SK-N-MC (cell line): ENCODE measurements at regions not wholly inside any gene's neighbourhood (a gene's known extent, or its start where the extent isn't known, plus 50 kb on each side); places are given as distances from the start of the nearest gene placed in this dataset.

ENCODE experiments used
- DNase-seq: peaks from one replicate; pipeline ENCODE4 v3.0.0-alpha.2; 2011; ENCODE audit warnings: low read depth, low spot score
- H3K27ac ChIP-seq: fragments of 200-600 bp; sonication (generic); 2 replicates; pipeline ENCODE4 v1.5.1; 2016; ENCODE audit warnings: mixed run types
- H3K36me3 ChIP-seq: fragments of 200-600 bp; sonication (generic); 2 replicates; pipeline ENCODE4 v1.6.1; 2017; ENCODE audit warnings: antibody characterized with exemption, low read length, mixed read lengths; ENCODE audit not compliant: insufficient read depth
- H3K4me3 ChIP-seq: fragments of 200-600 bp; sonication (generic); 2 replicates; pipeline ENCODE4 v1.5.1; 2016
- H3K9ac ChIP-seq: fragments of 200-600 bp; sonication (generic); 2 replicates; pipeline ENCODE4 v1.8.0; 2017; ENCODE audit warnings: mixed run types, mixed read lengths; ENCODE audit not compliant: insufficient read length
- H3K9me3 ChIP-seq: fragments of 200-600 bp; sonication (generic); 2 replicates; pipeline ENCODE4 v1.6.1; 2017; ENCODE audit warnings: low read depth, mild to moderate bottlenecking, antibody characterized with exemption, low read length, moderate library complexity, mixed read lengths
- EZH2 ChIP-seq: fragments of 200-600 bp; sonication (generic); IDR thresholded peaks from one replicate; pipeline ENCODE4 v1.6.1; 2017; ENCODE audit warnings: antibody characterized with exemption
- FOXP2 ChIP-seq: optimal IDR thresholded peaks from 2 replicates; pipeline ENCODE3; 2011; ENCODE audit warnings: mild to moderate bottlenecking, moderate library complexity; ENCODE audit not compliant: insufficient read depth; ENCODE audit errors: extremely low read length, control extremely low read depth
- POLR2AphosphoS5 ChIP-seq: IDR thresholded peaks from 2 replicates; pipeline ENCODE4 v1.6.1; 2012; ENCODE audit warnings: mild to moderate bottlenecking, low read depth, low read length, borderline replicate concordance

DNA sequence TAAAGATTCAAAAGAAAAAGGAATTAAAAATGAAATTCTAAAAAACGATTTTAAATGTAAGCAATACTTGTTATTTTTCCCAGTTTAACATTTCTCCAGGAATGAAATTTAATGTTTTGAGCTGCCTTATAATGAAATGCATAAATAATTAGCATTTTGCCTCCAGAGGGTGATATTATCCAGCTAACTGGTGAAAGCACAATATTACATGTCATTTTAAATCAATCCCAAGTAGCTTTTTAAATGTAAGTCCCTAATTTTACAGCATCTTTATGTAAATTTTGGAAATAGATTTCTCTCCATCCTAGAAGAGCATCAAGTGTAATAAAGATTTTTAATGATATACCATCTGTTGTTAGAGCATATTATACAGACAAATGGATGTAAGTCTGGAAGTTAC, 139.1 kb upstream of the P2RY1 start:
- Histone ChIP-seq H3K27ac (no peak overlapping the region), H3K9ac (no peak overlapping the region), H3K36me3 (no peaks in the 10 kb centered on the region)

DNA sequence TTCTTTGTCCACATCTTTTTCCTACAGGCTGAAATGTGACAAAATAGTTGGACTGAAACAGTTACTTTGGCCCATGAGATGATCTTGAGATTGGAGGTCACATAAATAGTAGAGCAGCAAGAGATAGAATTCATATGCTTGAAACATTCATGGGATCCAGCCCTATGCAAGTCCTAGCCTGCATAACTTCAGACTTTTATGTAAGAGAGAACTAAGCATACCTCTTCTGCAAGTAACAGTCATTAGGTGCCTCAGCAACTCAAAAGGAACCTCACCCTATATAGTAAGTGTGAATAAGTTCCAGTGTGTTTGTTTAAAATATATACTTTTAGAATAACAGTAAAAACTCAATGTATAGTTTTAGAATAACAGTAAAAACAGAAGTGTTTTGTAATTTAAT, 138.0 kb upstream of the P2RY1 start:
- Histone ChIP-seq H3K27ac (no peak overlapping the region), H3K9ac (no peak overlapping the region), H3K9me3 (no peaks in the 10 kb centered on the region), H3K4me3 (no peak overlapping the region), H3K36me3 (no peaks in the 10 kb centered on the region)
- TF ChIP-seq FOXP2: no peak
- DNase-seq: no peak

More for the DNA sequence above, 139.1 kb upstream of the P2RY1 start:
- DNase-seq: no peak
- no peaks in the 10 kb centered on the region for H3K9me3 ChIP-seq
- no peak overlapping the region for H3K4me3 ChIP-seq
- TF ChIP-seq POLR2AphosphoS5 (no peak), EZH2 (no peak), FOXP2 (no peak)

DNA sequence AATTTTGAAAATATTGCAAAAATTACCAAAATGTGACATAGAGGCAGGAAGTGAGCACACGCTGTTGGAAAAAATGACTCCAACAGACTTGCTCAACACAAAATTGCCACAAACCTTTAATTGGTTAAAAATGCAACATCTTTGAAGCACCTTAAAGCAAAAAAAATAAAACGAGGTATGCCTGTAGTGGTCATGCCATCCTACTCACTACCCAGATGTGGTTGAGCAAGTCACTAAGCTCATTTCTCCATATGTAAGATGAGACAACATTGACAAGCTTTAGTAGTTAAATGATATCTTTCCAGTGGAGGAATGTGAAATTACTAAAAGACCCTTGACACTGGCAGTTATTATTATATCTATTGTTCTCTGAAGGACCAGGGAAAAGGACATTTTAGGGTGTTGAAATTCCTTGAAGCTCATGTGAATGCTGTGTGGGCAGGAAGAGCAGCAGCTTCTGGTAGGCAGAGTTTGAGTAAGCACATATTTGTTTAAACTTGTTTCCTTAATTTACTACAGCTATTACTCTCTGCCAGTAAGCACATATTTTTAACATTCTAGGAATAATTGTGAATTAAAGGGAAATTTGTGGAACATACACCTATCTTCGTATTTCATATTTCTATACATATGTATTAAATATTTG, 131.6 kb upstream of the P2RY1 start:
- TF ChIP-seq EZH2 (no peak), FOXP2 (no peak), POLR2AphosphoS5 (no peak)
- Histone ChIP-seq H3K4me3 (no peak overlapping the region), H3K27ac (no peak overlapping the region), H3K36me3 (no peaks in the 10 kb centered on the region), H3K9ac (no peak overlapping the region), H3K9me3 (no peaks in the 10 kb centered on the region)
- DNase-seq: no peak

DNA sequence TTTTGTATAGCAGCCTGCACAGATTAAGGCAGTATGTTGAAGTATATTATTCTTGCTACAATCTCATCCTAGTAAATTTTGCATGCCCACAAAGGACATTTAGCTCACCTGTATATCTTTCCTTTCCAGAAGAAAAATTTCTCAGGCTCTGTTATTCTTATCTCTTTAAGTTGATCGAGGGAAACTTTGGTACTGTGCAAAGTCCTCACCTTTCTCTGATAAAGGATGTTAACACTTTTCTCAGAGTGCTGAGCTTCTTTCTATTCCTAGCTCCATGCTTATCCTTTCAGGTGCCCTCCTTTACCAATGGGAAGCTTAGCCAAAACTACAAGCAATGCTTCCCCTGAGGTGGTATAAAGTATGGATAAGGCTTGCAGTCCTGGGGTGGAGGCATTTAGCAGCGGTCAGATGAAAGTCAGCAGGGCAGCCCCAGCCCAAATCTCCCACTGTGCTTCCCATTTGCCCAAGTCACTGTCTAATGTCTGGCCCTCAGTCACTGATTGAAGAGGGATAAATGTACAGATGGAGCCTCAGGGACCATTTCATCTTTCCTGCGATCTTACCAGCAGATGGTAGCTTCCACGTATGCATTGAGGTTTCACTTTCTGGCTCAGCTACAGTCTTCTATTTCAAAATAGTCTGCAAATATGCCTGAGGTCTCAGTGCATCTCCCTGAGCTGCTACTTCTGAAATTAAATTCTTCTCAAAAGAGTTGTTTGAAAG, 127.8 kb upstream of the P2RY1 start:
- no peak overlapping the region for H3K27ac ChIP-seq
- TF ChIP-seq FOXP2: no peak
- no peak for TF ChIP-seq EZH2
- TF ChIP-seq POLR2AphosphoS5: no peak
- H3K9me3 ChIP-seq: no peaks in the 10 kb centered on the region
- H3K36me3 ChIP-seq: no peaks in the 10 kb centered on the region
- DNase-seq: no peak
- H3K9ac ChIP-seq: no peak overlapping the region
- no peak overlapping the region for H3K4me3 ChIP-seq

DNA sequence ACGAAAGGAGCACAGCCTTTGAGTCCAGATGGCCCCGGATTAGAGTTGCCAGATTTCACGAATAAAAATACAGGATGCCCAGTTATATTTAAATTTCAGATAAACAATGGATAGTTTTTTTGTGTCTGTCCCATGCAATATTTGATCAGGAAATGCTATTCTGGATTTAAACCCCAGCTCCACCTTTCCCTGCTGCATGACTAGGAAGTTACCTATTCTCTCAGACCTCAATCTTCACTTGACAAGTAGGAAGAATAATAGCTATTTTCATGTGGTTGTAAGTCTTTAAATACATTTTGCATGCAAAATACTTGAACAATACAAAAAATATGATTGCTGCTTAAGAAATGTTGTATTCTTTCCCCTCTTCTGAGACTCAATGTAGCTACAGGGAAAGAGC, 125.3 kb upstream of the P2RY1 start:
- H3K9ac ChIP-seq: no peak overlapping the region
- DNase-seq: no peak
- no peak overlapping the region for H3K27ac ChIP-seq
- no peak overlapping the region for H3K4me3 ChIP-seq
- no peaks in the 10 kb centered on the region for H3K9me3 ChIP-seq
- no peaks in the 10 kb centered on the region for H3K36me3 ChIP-seq
- TF ChIP-seq FOXP2: no peak
- TF ChIP-seq POLR2AphosphoS5: no peak
- no peak for TF ChIP-seq EZH2

DNA sequence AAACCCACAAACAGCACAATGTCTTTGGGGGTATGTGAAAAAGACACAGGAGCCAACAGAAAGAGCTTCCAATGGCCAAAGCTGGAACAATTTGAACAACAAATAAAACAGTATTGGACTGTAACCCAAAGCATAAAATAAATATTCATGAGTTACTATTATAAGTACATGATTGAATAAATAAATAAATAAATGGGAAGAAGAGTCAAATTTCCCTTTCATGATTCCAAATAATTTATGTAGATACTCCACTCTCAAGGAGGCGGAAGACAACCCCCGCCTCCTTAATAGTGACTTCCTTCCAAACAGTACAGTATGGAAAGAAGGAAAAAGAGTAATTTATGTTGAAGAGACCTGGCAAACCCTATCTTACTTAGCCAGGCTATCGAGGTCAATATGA, 124.4 kb upstream of the P2RY1 start:
- H3K9ac ChIP-seq: no peak overlapping the region
- TF ChIP-seq POLR2AphosphoS5: no peak
- no peak for TF ChIP-seq EZH2
- TF ChIP-seq FOXP2: no peak
- H3K4me3 ChIP-seq: no peak overlapping the region
- H3K27ac ChIP-seq: no peak overlapping the region
- no peak for DNase-seq
- no peaks in the 10 kb centered on the region for H3K9me3 ChIP-seq
- no peaks in the 10 kb centered on the region for H3K36me3 ChIP-seq

DNA sequence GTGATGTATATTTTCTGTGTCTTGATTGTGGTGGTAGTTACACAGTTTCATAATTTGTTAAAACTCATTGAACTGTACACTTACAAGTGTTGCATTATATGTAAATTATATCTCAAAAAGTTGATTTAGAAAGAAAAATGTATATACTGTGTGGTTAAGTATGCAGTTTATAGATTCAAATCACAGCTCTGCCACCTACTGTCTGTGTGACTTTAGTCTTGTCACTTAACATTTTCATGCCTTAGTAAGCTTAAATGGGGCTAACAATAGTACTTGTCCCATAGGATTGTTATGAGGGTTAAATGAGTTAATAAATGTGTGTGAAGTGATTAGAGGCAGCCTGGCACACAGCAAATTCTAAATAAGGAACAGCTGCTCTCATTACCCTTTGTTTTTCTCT, 120.9 kb upstream of the P2RY1 start:
- H3K9ac ChIP-seq: no peak overlapping the region
- H3K27ac ChIP-seq: no peak overlapping the region
- DNase-seq: no peak
- no peak overlapping the region for H3K4me3 ChIP-seq
- no peaks in the 10 kb centered on the region for H3K9me3 ChIP-seq
- no peak for TF ChIP-seq FOXP2
- TF ChIP-seq EZH2: no peak
- no peak for TF ChIP-seq POLR2AphosphoS5
- H3K36me3 ChIP-seq: no peaks in the 10 kb centered on the region

DNA sequence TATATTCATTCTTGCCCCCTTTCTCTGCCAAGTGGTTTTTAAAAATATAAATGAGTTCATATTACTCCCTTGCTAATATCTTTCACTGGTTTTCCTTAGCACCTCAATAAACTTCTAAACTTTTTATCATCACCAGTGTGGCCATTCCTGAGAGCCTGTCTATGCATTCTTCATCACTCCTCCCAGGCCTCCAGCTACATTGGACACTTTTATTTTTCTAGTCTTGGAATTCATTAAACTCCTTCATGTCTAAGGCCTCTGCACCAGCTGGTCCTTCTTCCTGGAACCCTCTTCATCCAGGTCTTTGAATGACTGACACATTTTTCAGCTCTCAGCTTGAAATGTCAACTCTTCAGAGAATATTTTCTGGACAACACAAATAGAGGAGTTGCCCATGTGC, 120.4 kb upstream of the P2RY1 start:
- H3K9me3 ChIP-seq: no peaks in the 10 kb centered on the region
- TF ChIP-seq POLR2AphosphoS5 (no peak), FOXP2 (no peak), EZH2 (no peak)
- no peak for DNase-seq
- H3K36me3 ChIP-seq: no peaks in the 10 kb centered on the region
- no peak overlapping the region for H3K27ac ChIP-seq
- H3K9ac ChIP-seq: no peak overlapping the region
- no peak overlapping the region for H3K4me3 ChIP-seq
